Activated CD4-positive, alpha-beta T cell treated with anti-CD3 and anti-CD28 coated beads, Interleukin-2, amount 10 ng/mL, durations not matched to agents 24 days and 14 days (primary cell): ENCODE measurements at regions not wholly inside any gene's neighbourhood (a gene's known extent, or its start where the extent isn't known, plus 50 kb on each side); places are given as distances from the start of the nearest gene placed in this dataset.
"Not testable (repeated sequence)": the region's sequence is repeated elsewhere in the genome, so short reads cannot be mapped to it uniquely, and the experiment has no call there.

Experiments used
- DNase-seq: peaks from one replicate; pipeline ENCODE4 v3.0.0; 2022
- H3K27ac Mint-ChIP-seq: one replicate; pipeline ENCODE4 v1.8.0; 2022; ENCODE audit warnings: mild to moderate bottlenecking, mixed read lengths
- H3K27me3 Mint-ChIP-seq: one replicate; pipeline ENCODE4 v1.8.0; 2022; ENCODE audit warnings: mixed read lengths
- H3K36me3 Mint-ChIP-seq: one replicate; pipeline ENCODE4 v1.8.0; 2022; ENCODE audit warnings: low read depth, mild to moderate bottlenecking, mixed read lengths
- H3K4me1 Mint-ChIP-seq: one replicate; pipeline ENCODE4 v1.8.0; 2021; ENCODE audit warnings: mixed read lengths
- H3K4me3 Mint-ChIP-seq: one replicate; pipeline ENCODE4 v1.8.0; 2022; ENCODE audit warnings: mild to moderate bottlenecking, moderate library complexity, mixed read lengths
- H3K9me3 Mint-ChIP-seq: one replicate; pipeline ENCODE4 v1.8.0; 2021; ENCODE audit warnings: mixed read lengths
- intact Hi-C: fragments of 100-400 bp; cut with micrococcal nuclease; formaldehyde crosslinking; loops from one replicate; pipeline ENCODE4 v1.15.1; 2023

DNA sequence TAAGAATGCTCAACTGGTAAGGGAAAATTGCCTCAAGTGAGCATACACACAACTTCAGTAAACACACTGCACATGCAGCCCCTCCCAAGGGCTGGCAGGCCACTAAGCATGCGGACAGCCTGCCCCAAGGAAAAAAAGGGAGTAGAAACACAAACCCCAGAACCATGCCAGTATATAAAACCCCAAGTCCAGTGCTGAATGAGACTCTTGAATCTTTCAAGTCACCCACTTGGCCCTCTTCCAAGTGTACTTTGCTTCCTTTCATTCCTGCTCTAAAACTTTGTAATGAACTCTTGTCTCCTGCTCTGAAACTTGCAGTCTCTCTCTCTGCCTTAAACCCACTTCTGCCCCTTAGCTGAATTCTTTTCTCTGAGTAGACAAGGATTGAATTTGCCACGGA lies 736.4 kb downstream of the RNF144A start:
- peaks cover 9% of the 10 kb centered on the region for H3K4me1 Mint-ChIP-seq
- H3K4me3 Mint-ChIP-seq: no peak overlapping the region
- no peaks in the 10 kb centered on the region for H3K27me3 Mint-ChIP-seq
- intact Hi-C loops: no loop called here
- H3K27ac Mint-ChIP-seq: no peak overlapping the region
- H3K36me3 Mint-ChIP-seq: peaks cover 13% of the 10 kb centered on the region
- peaks cover 42% of the 10 kb centered on the region for H3K9me3 Mint-ChIP-seq
- no peak for DNase-seq

DNA sequence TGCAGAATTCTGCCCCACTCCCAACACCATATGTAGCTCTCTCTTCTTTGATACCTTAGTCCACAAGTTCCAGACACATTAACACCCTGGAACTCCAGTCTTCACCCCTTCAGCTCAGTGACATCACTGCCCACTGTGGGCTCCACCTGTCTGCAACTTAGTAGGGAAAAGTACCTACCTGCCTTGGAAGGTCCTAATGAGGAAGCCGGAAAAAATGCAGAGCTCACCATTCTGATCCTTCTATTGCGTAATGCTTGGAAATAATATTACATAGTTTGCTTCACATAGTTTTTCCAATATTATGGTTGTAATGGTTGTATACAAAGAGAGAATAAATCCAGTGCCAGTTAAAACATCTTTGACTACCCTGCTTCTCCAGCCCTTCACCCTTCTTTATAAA lies 738.4 kb downstream of the RNF144A start:
- peaks cover 2% of the 10 kb centered on the region for H3K4me1 Mint-ChIP-seq
- peaks cover 43% of the 10 kb centered on the region for H3K9me3 Mint-ChIP-seq
- H3K36me3 Mint-ChIP-seq: peaks cover 14% of the 10 kb centered on the region
- H3K4me3 Mint-ChIP-seq: no peak overlapping the region
- intact Hi-C loops: no loop called here
- no peak overlapping the region for H3K27ac Mint-ChIP-seq
- DNase-seq: no peak
- H3K27me3 Mint-ChIP-seq: no peaks in the 10 kb centered on the region

DNA sequence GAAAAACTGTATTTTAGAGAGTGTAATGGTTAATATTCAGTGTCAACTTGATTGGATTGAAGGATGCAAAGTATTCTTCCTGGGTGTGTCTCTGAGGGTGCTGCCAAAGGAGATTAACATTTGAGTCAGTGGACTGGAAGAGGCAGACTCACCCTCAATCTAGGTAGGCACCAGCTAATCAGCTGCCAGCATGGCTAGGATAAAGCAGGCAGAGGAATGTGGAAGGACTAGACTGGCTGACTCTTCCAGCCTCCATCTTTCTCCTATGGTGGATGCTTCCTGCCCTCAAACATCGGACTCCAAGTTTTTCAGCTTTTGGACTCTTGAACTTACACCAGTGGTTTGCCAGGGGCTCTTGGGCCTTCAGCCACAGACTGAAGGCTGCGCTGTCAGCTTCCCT lies 740.3 kb downstream of the RNF144A start:
- H3K4me3 Mint-ChIP-seq, H3K27ac Mint-ChIP-seq, H3K27me3 Mint-ChIP-seq, intact Hi-C loops, DNase-seq, H3K4me1 Mint-ChIP-seq: not testable (repeated sequence)
- H3K9me3 Mint-ChIP-seq: peaks cover 45% of the 10 kb centered on the region
- peaks cover 21% of the 10 kb centered on the region for H3K36me3 Mint-ChIP-seq

DNA sequence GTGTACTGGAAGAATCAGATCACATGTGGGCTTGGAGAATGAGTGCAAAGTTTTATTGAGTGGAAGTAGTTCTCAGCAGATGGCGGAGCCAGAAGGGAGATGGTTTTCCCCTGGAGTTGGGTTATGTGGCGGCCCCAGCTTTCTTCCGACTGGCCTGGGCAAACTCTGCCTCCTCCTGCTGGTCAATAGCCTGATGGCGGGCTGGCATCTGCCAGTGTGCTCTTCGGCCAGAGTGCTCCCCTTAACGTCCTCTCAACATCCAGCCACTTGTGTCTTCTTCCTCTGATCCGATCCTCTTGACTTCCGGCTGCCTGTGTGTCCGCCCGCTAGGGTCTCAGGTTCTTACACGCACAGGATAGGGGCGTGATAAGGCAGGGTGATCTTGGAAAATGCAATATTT lies 741.3 kb downstream of the RNF144A start:
- Mint-ChIP-seq H3K4me1 (peaks cover 3% of the 10 kb centered on the region), H3K27ac (peak overlapping the region; percentile 56), H3K9me3 (peaks cover 44% of the 10 kb centered on the region), H3K27me3 (no peaks in the 10 kb centered on the region), H3K4me3 (no peak overlapping the region), H3K36me3 (peaks cover 23% of the 10 kb centered on the region)
- intact Hi-C loops: no loop called here
- no peak for DNase-seq

DNA sequence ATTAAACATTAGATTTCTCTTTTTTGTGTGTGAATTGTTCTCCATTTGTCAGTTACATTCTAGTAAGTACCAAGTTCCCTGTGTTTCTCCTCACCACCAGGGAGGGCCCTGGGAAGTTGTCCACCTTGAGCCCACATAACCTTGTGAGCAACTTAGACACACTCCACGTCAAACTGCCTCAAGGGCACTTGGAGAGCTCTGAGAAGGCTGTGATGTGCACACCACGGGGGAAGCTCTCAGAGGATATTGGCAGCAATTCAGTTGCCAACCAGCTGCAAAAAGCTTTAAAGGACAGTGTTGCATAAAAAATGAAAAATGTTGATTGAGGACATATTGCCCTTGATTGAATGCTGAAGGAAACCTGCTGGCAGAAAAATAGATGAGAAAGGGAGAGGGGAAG lies 743.6 kb downstream of the RNF144A start:
- Mint-ChIP-seq H3K27ac (peak overlapping the region; percentile 21), H3K9me3 (peaks cover 48% of the 10 kb centered on the region), H3K27me3 (no peaks in the 10 kb centered on the region), H3K36me3 (peaks cover 30% of the 10 kb centered on the region), H3K4me3 (no peak overlapping the region), H3K4me1 (peaks cover 10% of the 10 kb centered on the region)
- intact Hi-C loops: no loop called here
- DNase-seq: no peak

DNA sequence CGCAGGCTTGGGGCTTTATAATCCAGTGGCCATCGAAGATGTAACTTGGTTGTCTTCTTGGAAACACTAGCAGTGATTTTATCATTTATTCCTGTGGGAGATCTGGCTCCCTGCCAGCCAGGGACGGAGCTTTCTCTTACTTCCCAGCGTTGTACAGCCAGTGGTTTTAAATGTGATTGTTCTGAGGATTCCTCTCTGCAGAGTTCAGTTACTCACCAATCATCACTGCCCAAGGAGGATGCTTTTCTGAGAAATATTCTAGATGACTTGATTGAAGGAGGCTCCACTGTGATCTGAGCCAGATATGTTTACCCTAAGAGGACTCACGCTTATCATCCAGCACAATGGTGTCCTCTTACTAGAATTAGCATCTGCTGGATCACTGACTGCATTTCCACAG lies 744.3 kb downstream of the RNF144A start:
- H3K27ac Mint-ChIP-seq: peak overlapping the region; percentile 57
- no peak overlapping the region for H3K4me3 Mint-ChIP-seq
- H3K27me3 Mint-ChIP-seq: no peaks in the 10 kb centered on the region
- H3K4me1 Mint-ChIP-seq: peaks cover 17% of the 10 kb centered on the region
- peaks cover 30% of the 10 kb centered on the region for H3K36me3 Mint-ChIP-seq
- DNase-seq: no peak
- intact Hi-C loops: no loop called here
- H3K9me3 Mint-ChIP-seq: peaks cover 51% of the 10 kb centered on the region

DNA sequence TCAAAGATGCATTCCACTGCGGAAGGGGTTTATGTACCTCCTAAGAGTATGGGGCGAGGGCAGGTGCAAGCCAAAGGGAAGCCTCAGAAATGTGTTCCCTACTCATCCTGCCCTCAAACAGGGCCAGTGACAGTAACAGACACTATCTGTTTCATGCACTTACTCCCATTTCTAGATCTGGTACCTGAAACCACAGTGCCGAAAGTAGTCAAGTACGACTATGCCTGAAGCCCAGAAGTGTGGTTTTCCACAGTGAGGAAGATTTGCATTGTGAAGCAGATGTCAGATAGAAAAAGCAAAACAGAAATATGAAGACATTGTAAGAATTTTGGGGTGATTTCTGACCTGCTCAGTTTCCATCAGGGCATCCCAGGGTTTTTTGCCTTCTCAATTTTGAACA lies 748.7 kb downstream of the RNF144A start:
- intact Hi-C loops: no loop called here
- Mint-ChIP-seq H3K4me3 (peak overlapping the region; percentile 47), H3K27me3 (no peaks in the 10 kb centered on the region), H3K4me1 (peaks cover 32% of the 10 kb centered on the region), H3K27ac (peak overlapping the region; percentile 82), H3K36me3 (peaks cover 27% of the 10 kb centered on the region), H3K9me3 (peaks cover 27% of the 10 kb centered on the region)
- peak; percentile 59 for DNase-seq

DNA sequence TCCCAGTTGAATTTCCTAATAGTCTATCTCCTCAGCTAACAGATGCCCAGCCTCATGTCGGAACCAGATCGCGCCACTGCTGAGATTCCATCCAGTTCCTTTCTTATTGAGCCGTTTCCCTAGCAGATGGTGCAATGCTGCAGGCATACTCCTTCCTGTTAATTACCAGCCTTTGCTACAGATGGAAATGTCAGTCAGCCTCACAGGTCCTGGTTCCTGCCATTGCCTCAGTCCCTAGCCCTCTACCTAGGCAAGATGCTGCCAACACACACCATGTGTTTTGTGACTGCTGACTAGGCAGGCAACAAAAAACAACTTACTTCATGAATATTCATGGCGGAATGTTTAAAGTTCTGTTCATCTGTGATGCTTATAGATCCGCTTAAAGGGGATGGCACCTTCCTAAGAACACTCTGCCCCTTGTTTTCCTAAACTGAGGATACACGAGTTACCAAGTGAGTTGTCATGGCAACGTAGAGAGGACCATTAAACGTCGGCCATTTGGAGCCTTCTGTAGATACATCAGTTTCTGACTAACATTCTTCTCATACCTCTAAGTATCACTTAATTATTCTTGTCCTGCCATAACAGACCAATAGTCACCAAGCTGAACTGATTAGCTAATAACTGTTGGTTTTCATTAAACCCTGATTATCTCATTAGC lies 749.5 kb downstream of the RNF144A start:
- no peaks in the 10 kb centered on the region for H3K27me3 Mint-ChIP-seq
- peaks cover 22% of the 10 kb centered on the region for H3K9me3 Mint-ChIP-seq
- H3K27ac Mint-ChIP-seq: peak overlapping the region; percentile 82
- H3K4me3 Mint-ChIP-seq: peak overlapping the region; percentile 47
- H3K36me3 Mint-ChIP-seq: peaks cover 24% of the 10 kb centered on the region
- intact Hi-C loops: no loop called here
- peaks cover 38% of the 10 kb centered on the region for H3K4me1 Mint-ChIP-seq
- DNase-seq: peak; percentile 50

DNA sequence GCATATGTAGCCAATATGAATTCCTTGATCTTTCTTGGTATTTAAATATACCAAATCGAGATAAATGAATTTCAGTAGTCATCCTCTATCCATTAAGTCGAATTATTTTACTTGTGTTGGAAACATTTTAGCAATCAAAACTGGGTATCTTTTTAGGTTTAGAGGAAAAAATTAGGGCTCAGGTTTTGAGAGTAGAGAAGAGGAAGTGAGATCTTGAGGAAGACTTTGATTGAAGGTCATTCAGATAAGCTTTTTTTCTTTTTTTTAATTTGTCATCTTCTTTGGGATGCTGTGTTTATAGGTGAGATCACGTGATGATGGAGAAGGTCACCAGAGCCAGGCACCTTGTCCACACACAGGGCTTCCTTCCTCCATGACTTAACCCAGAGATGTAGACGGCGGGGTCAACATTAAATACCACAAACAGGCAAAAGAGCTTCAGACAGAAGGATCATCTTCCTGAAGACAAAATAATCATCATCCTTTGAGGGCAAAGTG lies 750.1 kb downstream of the RNF144A start:
- Mint-ChIP-seq H3K4me3 (peak overlapping the region; percentile 8), H3K9me3 (peaks cover 20% of the 10 kb centered on the region), H3K36me3 (peaks cover 24% of the 10 kb centered on the region), H3K27me3 (no peaks in the 10 kb centered on the region), H3K4me1 (peaks cover 43% of the 10 kb centered on the region), H3K27ac (peak overlapping the region; percentile 34)
- DNase-seq: peak; percentile 42
- intact Hi-C loops: no loop called here

DNA sequence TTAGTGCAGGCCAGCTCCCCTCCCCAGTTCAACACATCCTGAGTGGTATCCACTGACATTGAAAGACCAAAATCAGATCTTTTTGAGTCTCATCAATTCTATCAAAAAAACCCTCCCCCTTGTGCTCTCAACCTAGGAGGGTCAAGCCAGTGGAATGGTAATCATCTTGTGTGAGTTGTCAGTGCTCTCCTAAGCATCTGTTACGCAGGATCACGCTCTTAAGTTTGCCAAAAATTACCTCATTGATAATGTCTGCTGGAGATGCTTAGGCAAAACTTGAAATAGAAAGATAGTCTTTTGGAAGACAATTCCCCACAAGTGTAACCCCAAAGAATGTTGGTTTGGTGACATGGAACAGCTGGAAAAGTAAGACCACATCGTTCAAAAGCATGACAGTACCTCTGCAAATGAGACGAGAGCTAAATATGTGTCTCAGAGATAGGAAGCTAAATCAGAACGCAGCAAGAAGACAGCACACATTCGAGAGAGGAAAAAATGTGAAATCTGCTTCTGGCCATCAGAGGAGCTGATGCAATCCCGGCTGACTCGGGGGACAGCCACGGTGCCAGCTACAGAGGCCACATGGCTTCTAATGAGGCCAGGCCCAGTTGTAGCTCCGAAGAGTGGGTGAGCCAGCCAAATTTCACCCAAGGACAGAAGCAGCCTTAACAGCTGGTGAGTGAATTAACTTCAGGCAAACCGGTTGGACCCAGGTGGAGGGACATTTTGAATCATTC lies 753.9 kb downstream of the RNF144A start:
- Mint-ChIP-seq H3K4me3 (peak overlapping the region; percentile 55), H3K4me1 (peaks cover 59% of the 10 kb centered on the region), H3K9me3 (peaks cover 17% of the 10 kb centered on the region), H3K36me3 (peaks cover 34% of the 10 kb centered on the region), H3K27me3 (no peaks in the 10 kb centered on the region), H3K27ac (peak overlapping the region; percentile 98)
- intact Hi-C loops: loop anchor here (5.0 to 10.0 kb wide), 5 partner anchors 49 to 574 kb away; no protein-coding TSS in a partner anchor
- peak; percentile 60 for DNase-seq

DNA sequence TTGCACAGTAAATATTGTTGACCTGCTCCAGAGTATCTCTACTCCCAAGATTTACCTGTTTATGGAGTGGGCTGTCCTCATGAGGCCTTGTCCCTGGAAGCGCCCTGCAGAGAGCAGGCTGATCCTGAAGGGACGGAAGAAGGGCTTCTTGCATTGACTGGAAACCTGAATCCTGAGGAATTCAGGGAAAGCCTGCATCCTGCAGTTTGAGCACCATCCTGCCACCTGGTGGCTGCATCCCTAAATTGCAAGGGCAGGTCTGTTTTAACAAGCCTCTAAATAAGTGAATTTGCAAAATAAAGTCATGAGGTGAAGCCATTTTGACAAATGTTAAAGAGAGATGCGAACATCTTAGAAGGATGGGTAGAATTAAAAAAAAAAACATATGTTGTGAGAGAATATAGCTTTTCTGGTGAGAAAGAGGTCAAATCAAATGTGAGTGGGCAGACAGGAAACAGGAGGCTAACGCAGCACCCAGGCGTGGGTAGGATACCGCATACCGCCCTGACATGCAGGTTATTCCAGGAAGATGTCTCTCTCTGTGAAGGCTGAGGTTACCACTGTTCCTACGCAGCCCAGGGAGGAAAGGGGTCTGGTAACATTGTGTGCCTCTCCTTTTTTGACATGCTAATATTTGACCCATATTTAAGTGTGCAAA lies 754.9 kb downstream of the RNF144A start:
- Mint-ChIP-seq H3K4me1 (peaks cover 60% of the 10 kb centered on the region), H3K4me3 (peak overlapping the region; percentile 70), H3K27me3 (no peaks in the 10 kb centered on the region), H3K27ac (peak overlapping the region; percentile 98), H3K36me3 (peaks cover 40% of the 10 kb centered on the region), H3K9me3 (peaks cover 20% of the 10 kb centered on the region)
- DNase-seq: peak; percentile 85
- intact Hi-C loops: loop anchor here (1.0 to 10.0 kb wide), 16 partner anchors 22 to 1009 kb away; no protein-coding TSS in a partner anchor

DNA sequence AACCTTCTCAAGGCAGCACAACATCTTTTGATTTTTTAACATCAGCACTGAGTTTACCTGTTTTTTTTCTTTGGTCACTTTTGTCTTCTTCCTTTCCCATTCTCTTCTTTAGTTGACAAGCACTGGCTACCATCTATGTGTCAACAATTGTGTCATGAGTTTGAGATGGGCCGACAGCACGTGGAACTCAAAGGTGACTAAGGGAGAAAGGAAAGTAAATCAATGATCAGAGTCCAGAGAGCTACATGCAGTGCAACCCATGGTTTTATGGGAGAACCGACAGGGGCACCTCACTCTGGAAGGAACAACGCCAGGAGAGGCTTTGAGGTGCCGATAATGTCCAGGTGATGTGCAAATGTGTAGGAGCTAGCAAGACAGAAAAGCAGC lies 755.5 kb downstream of the RNF144A start:
- H3K4me1 Mint-ChIP-seq: peaks cover 56% of the 10 kb centered on the region
- H3K27ac Mint-ChIP-seq: peak overlapping the region; percentile 98
- peak overlapping the region; percentile 70 for H3K4me3 Mint-ChIP-seq
- DNase-seq: peak; percentile 64
- intact Hi-C loops: loop anchor here (1.0 to 10.0 kb wide), 16 partner anchors 22 to 1009 kb away; no protein-coding TSS in a partner anchor
- H3K9me3 Mint-ChIP-seq: peaks cover 20% of the 10 kb centered on the region
- no peaks in the 10 kb centered on the region for H3K27me3 Mint-ChIP-seq
- peaks cover 36% of the 10 kb centered on the region for H3K36me3 Mint-ChIP-seq

DNA sequence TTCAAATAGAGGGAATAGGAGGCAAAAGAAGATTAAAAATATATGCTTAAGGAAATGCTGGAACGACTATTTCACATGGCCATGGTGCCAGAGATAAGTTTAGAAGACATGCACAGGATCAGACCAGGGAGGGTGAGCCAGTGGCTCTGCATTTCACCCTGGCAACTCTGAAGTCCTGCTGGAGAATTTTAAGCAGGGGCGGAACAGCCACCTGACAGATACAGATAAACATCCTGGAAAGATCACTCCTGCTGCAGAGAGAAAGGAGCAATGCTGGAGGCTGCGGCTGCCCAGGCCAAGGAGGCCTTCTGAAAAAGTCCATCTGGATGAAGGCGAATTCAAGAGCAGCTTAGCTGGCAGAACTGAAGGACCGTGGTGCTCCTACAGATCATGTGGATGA lies 755.9 kb downstream of the RNF144A start:
- H3K27ac Mint-ChIP-seq: peak overlapping the region; percentile 98
- H3K4me1 Mint-ChIP-seq: peaks cover 56% of the 10 kb centered on the region

More for the DNA sequence above, 755.9 kb downstream of the RNF144A start:
- Mint-ChIP-seq H3K27me3 (no peaks in the 10 kb centered on the region), H3K9me3 (peaks cover 21% of the 10 kb centered on the region), H3K36me3 (peaks cover 36% of the 10 kb centered on the region), H3K4me3 (peak overlapping the region; percentile 70)
- peak; percentile 54 for DNase-seq
- intact Hi-C loops: loop anchor here (2.0 to 10.0 kb wide), 11 partner anchors 51 to 870 kb away; no protein-coding TSS in a partner anchor
